ENCODE measurements at regions not wholly inside any gene's neighbourhood (a gene's known extent, or its start where the extent isn't known, plus 50 kb on each side); places are given as distances from the start of the nearest gene placed in this dataset.
"Not testable (repeated sequence)": the region's sequence is repeated elsewhere in the genome, so short reads cannot be mapped to it uniquely, and the experiment has no call there.

DNA sequence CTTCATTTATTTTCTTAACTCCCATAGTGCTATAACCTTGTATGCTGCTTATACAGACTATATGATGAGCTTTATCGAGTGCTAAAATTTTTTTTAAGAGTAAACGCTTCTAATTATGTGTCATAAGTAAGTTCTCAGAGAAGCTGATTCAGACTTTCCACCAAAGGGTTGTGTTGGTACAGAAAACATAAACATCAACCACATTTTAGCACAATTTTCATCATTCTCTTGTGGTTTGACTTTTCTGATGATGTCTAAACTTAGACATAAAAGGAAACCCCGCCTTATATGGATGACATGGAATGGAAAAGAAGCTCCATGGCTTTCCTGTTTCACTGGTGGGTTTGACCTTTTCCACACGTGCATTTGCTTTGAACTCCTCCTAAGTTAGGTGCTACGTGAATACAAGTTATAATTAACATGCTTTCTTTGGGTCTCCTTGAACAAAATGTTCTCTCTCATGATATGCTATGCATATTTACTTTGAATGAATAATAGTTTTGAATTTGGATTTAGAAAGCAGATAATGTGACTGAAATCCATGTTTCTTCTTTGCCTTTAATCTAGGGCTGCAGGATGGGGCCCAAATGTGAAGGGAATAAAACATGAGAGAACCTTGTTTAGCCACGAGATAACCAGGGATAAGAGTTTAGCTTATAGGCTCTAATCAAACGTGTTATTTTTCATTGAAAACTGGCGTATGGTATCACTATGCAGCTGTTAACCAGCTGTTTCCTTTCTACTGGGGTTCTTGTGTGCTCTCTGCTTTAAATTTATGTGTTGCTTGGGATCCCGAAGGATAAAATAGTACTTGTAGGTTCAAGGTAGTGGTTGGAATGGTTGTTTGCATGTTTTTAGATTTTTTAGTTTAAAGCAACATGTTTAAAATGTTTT is 127.1 kb upstream of the AHI1 start:
- no peak overlapping the region for H3K4me3 ChIP-seq (ENCODE audit: low read length)
- TF ChIP-seq ZNF274 (IDR thresholded peaks at IDR 0.05; ENCODE audit: low read depth, low read length): no peak

GRCh38 chr6:135626001-135626400 is 128.5 kb upstream of the AHI1 start:
- H3K4me3 ChIP-seq (ENCODE audit: low read length): not testable (repeated sequence)

DNA sequence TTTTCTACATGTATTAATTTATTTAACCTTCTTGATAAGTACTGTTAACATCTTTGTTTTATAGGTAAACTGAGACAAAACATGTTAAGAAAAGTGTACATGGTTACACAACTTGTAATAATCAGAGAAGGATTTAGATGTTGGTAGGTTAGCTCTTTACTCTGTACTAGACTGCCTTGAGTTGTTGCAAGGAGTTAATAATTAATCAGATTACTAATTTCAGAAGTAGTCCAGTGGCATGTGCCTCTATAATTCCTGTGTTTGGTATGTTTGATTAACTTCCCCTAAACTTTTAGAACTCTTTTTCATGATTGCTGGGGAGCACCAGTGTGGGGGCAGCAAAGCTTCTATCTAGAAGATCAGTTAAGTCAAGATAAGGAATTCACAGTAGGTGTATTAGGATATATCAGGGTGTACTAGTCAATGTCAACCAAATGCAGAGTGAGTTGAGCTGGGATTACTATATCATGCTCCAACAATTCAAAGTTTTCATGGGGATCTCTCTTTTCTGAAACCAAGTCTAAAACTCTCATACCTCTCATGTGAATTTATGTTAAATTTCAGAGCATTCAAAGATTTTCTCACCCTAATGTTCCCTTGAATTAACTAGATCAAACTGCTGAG is 129.7 kb upstream of the AHI1 start:
- H3K4me3 ChIP-seq (ENCODE audit: low read length): no peak overlapping the region
- TF ChIP-seq ZNF274 (IDR thresholded peaks at IDR 0.05; ENCODE audit: low read depth, low read length): no peak

GRCh38 chr6:135630789-135631376 is 133.3 kb upstream of the AHI1 start:
- no peak overlapping the region for H3K4me3 ChIP-seq (ENCODE audit: low read length)
- TF ChIP-seq ZNF274 (IDR thresholded peaks at IDR 0.05; ENCODE audit: low read depth, low read length): no peak

DNA sequence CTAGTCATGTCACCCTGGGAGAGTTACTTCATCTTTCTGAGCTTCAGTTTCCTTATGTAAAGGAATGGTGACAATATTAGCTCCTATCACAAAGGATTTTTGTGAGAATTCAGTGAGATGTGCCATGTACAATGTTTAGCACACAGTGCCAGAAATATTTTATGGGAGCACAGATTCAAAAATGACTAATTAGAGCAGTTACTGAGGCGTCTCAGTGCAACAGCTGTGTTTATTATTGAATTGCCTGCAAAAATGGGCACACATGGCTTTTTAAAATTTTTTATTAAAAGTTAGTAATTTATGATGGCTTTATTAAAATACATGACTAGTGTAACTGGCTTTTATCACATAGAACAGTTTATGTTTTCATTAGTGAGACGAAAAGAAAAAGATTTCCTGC is 134.3 kb upstream of the AHI1 start:
- TF ChIP-seq ZNF274 (IDR thresholded peaks at IDR 0.05; ENCODE audit: low read depth, low read length): no peak
- H3K4me3 ChIP-seq (ENCODE audit: low read length): no peak overlapping the region

DNA sequence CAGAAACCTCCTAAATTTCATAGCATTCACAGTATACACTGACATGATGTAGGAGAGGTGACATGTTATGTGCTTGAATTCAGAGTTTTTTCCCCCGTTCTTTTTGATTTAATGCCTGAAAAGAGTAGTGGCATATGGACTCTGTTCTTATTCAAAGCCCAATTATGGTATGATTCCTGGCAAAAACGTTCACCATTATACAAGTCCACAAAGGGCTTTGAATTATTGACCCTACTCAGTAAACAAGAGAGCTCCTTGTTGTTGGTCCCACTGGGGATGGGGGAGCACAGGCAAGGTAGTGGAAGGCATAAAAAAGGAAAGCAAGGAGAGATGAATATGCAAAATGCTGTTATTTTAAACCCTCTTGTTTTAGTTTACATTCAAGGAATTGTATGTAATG is 136.0 kb upstream of the AHI1 start:
- no peak for TF ChIP-seq ZNF274 (IDR thresholded peaks at IDR 0.05; ENCODE audit: low read depth, low read length)
- no peak overlapping the region for H3K4me3 ChIP-seq (ENCODE audit: low read length)

- H3K4me3 ChIP-seq (ENCODE audit: low read length): no peak overlapping the region
- no peak for TF ChIP-seq ZNF274 (IDR thresholded peaks at IDR 0.05; ENCODE audit: low read depth, low read length)
These were observed 140.2 kb upstream of the AHI1 start for GRCh38 chr6:135637701-135638100.

DNA sequence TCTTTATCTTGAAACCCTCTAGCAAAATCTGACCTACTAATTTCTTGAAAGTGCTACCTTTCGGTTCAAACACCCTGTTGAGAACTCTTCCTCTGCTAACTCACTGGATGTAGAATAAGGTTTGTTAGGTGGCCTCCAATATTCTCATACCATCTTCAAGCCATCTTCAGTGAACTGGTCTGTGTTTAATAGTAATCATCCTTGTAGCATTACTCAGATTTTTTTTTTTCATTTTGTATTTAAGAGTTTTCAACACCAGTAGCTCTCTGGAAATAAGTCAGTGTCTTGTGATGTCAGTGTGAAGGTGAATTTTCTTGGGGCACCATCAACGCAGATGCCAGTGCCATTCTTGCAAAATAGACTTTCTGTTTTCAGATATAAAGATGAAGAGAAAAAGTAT is 140.6 kb upstream of the AHI1 start:
- no peak overlapping the region for H3K4me3 ChIP-seq (ENCODE audit: low read length)
- no peak for TF ChIP-seq ZNF274 (IDR thresholded peaks at IDR 0.05; ENCODE audit: low read depth, low read length)

GRCh38 chr6:135640048-135640447 is 142.5 kb upstream of the AHI1 start:
- no peak for TF ChIP-seq ZNF274 (IDR thresholded peaks at IDR 0.05; ENCODE audit: low read depth, low read length)
- H3K4me3 ChIP-seq (ENCODE audit: low read length): no peak overlapping the region

DNA sequence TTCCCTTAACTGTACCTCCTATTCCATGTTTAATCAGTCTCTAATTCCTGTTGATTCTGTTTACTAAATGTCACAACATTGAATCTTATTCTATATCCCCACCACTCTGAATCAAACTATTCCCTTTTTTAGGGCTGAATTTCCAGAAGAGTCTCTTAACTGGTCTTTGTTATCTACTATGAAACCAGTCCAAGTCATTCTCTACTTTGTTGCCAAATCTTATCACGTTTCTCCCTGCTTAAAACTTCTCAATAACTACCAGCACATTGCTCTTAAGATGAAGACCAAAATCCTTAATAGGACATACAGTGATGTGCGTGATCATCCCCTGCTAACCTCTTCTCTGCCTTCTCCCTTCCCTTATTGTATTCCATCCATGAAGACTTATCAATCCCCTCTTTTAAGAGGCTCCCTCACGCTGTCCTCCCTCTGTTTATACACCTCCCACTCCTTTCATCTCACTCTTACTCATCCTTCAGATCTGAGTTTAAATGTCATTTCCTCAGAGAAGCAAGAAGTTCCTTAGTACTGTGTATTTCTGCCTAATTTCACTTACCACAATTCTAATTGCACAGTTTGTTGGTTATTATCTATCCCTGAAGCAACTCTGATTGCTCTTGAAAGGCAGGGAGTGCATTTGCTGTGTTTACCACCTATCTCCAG is 143.0 kb upstream of the AHI1 start:
- no peak for TF ChIP-seq ZNF274 (IDR thresholded peaks at IDR 0.05; ENCODE audit: low read depth, low read length)
- H3K4me3 ChIP-seq (ENCODE audit: low read length): no peak overlapping the region

GRCh38 chr6:135642912-135643311 is 145.4 kb upstream of the AHI1 start:
- H3K4me3 ChIP-seq (ENCODE audit: low read length): no peak overlapping the region
- no peak for TF ChIP-seq ZNF274 (IDR thresholded peaks at IDR 0.05; ENCODE audit: low read depth, low read length)

GRCh38 chr6:135644394-135644793 is 146.9 kb upstream of the AHI1 start:
- H3K4me3 ChIP-seq (ENCODE audit: low read length): no peak overlapping the region
- TF ChIP-seq ZNF274 (IDR thresholded peaks at IDR 0.05; ENCODE audit: low read depth, low read length): no peak

- TF ChIP-seq ZNF274 (IDR thresholded peaks at IDR 0.05; ENCODE audit: low read depth, low read length): no peak
These were observed 150.0 kb upstream of the AHI1 start for GRCh38 chr6:135647521-135647920.

GRCh38 chr6:135651964-135652755 is 154.6 kb upstream of the AHI1 start:
- TF ChIP-seq ZNF274 (IDR thresholded peaks at IDR 0.05; ENCODE audit: low read depth, low read length): no peak
- H3K4me3 ChIP-seq (ENCODE audit: low read length): peak overlapping the region; percentile 19; the same call in 1 of the 2 replicates

More at GRCh38 chr6:135647521-135647920, 150.0 kb upstream of the AHI1 start:
- no peak overlapping the region for H3K4me3 ChIP-seq (ENCODE audit: low read length)

Data from GM08714 (cell line).